Fibroblast of peridontal ligament (primary cell): ENCODE measurements at regions not wholly inside any gene's neighbourhood (a gene's known extent, or its start where the extent isn't known, plus 50 kb on each side); places are given as distances from the start of the nearest gene placed in this dataset.
"Not testable (repeated sequence)": the region's sequence is repeated elsewhere in the genome, so short reads cannot be mapped to it uniquely, and the experiment has no call there.

Experiments used
- DNase-seq: peaks from one replicate; pipeline ENCODE4 v3.0.0-alpha.2; 2010; ENCODE audit errors: extremely low read depth

DNA sequence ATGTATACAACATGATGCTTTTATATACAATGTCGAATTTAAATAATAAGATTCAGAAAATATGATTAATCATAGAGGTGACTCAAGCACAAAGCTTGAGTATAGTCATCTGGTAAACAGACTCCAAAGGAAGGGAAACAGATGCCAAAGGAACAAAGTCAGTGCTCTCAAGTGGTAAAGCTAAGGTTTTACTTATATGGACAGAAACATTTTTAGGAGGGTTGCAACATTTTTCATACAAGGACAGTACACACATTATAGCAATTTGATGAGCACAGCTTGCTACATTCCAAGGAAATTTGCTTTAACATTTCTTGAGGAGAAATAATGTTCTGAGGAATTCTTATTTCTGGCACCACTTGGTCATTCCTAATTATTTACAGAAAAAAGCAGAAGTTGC is 333.4 kb upstream of the AADAT start:
- DNase-seq: peak; percentile 94

DNA sequence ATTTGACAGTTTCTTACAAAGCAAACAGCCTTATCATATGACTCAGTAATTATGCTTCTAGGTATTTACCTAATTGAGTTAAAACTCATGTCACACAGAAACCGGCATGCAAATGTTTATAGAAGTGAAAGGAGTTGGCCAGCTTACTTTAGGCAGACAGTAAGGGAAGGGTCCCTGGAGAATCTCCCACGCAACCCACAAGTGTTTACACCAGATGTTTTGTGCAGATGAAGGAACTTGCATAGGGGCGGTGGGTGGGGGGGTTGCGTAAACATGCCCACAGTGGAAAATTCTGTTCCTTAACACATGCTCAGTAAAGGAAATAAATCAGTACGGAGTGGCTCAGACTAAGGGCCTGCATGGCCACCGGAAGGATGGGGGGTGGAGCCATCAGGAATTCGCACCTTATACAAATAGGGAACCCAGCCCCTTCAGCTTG is 330.5 kb upstream of the AADAT start:
- peak; percentile 99 for DNase-seq

DNA sequence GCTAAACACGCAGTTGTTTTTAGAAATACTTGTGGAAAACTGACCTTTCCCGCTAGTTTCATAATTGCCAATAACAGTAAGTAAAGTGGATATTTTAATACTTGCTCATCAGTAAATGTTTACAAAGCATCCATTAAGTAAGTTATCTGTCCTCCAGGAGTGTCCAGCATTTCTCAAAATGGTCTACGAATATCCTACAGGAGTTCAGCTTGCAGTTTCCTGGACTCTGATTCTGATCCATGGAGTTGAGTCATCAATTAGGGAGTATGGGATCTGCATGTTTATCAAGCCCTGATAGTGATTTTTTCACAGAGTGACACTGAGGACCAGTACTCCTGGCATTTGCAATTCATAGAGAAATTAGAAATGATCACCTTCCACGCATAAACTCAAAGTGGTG is 325.2 kb upstream of the AADAT start:
- DNase-seq: no peak

DNA sequence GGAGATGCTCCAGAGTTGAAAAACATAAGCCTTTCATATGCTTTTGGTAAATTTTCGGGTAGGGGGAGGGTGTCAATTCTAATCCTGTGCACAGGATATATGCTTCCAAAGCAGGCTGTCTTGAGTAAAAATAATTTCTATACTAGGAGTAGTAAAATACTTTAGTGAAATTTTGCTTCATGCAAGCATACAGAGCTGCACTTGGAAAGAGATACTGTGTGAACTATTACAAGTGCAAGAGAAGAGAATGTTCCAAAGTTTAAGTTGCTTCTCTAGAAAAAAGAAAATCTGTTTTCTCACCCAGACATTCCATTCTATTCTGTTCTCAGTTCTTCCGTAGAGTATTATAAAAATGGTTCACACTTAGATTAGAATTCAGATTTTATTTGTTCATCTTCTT is 324.6 kb upstream of the AADAT start:
- no peak for DNase-seq

- no peak for DNase-seq
Observed at GRCh38 chr4:170413951-170414350, 324.2 kb upstream of the AADAT start.

DNA sequence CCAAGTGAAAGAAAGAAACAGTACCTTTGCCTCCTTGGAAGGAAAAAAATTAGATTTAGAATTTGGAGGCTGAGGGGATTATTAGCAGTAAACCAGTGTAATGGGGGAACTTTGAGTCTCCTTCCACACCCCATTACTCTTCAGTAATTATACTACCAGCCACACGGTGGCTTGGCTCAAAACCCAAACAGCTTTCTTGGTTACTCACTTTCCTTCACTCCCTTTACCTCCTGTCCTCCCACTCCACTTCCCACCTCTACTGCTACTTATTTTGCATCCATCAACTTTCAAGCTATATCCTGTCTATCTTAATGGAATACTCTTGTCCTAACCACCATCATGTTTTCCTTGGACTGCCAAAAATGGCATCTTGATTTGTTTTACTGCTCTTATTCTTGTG is 310.6 kb upstream of the AADAT start:
- no peak for DNase-seq

GRCh38 chr4:170399581-170400293 is 310.0 kb upstream of the AADAT start:
- no peak for DNase-seq

DNA sequence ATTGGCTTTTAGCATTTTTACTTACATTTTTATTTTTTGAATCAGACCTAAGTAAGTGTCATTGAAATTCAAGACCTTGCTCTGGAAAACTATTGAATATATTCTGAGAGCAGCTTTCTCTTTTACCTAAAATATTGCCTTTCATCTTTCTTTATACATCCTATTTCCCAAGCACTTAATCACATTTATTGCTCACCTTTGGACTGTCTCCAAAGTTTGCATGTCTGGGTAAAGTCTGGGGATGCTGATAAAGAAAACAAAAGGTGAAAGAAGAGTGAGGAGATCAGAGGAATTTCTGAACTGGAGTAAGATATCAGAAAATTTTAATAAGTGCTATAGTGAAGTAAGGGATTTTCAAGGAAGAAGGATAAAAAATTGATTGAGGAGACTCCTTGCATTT is 308.5 kb upstream of the AADAT start:
- no peak for DNase-seq

GRCh38 chr4:170395773-170396172 is 306.0 kb upstream of the AADAT start:
- no peak for DNase-seq

- peak; percentile 63 for DNase-seq
Observed at GRCh38 chr4:170391066-170391740, 301.4 kb upstream of the AADAT start.

- no peak for DNase-seq
Observed at GRCh38 chr4:170389411-170389810, 299.7 kb upstream of the AADAT start.

- peak; percentile 69 for DNase-seq
Observed at GRCh38 chr4:170388255-170388654, 298.5 kb upstream of the AADAT start.

GRCh38 chr4:170386971-170387370 is 297.2 kb upstream of the AADAT start:
- peak; percentile 78 for DNase-seq

GRCh38 chr4:170386511-170386910 is 296.8 kb upstream of the AADAT start:
- no peak for DNase-seq

- DNase-seq: no peak
Observed at GRCh38 chr4:170374770-170375169, 285.0 kb upstream of the AADAT start.

- DNase-seq: no peak
Observed at GRCh38 chr4:170348945-170349344, 259.2 kb upstream of the AADAT start.

DNA sequence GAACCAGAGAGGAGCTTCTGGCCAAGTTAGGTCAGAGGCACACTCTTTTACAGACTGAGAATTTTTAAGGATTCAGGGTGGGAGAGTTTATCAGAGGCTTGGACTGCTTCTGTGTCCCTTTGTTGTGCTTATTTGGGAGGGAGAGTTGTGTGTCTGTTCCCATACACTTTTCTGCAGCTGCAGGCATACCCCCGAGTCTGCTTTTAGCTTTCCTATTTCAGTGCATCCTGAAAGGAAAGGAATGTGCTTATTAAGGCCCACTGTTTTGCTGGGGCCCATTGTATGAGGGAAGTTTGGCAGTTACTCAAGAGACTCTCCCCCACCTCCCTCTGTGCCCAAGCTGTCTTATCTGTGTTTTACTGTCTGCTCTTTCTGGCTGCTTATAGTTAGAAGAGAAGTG is 257.4 kb upstream of the AADAT start:
- DNase-seq: not testable (repeated sequence)

DNA sequence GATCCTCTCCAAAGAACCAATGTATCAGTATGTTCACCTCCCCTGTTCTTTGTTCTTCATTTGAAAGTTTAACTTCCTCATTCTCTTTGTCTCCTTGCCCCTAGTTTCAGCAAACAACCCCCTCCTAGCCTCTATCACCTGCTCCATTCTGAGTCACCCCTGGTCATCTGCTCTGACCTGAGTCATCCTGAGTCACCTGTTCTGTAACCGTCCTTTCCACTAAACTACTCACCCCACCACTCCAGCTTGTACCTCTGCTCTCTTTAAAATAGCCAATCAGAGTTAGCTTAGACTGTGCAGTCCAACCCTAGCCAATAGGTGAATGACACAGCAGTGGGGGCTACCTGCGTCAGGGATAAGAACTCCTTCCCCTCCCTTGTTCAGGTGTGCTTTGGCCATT is 249.8 kb upstream of the AADAT start:
- DNase-seq: no peak

- no peak for DNase-seq
Observed at GRCh38 chr4:170336238-170336775, 246.6 kb upstream of the AADAT start.

DNA sequence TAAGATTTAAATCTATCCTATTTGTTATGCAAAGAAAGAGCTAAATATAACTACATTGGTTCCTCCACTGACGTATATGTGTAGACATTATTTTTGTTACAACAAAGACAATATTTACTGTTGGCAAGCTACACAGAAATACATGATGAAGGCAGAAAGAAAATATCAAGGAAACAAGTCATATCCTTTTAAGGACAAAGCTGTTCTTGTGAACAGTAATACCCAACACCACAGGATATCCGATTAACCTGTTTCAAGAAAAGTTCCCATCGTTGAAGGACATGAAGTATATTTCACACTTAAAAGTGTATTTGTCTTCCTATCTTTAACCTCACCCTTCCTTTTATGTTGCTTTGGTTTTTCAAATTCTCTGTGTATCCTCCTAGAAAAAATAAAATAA is 235.8 kb upstream of the AADAT start:
- DNase-seq: no peak

DNA sequence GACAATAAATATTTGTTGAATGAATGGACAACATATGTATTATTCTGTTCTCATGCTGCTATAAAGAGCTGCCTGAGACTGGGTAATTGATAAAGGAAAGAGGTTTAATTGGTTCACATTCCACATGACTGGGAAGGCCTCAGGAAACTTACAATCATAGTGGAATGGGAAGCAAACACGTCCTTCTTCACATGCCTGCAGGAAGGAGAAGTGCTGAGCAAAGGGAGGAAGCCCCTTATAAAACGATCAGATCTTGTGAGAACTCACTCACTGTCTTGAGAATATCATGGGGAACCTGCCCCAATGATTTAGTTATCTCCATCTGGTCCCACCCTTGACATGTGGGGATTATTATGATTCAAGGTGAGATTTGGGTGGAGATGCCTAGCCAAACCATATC is 233.9 kb upstream of the AADAT start:
- no peak for DNase-seq

- peak; percentile 26 for DNase-seq
Observed at GRCh38 chr4:170307182-170307581, 217.4 kb upstream of the AADAT start.

- no peak for DNase-seq
Observed at GRCh38 chr4:170306208-170306607, 216.5 kb upstream of the AADAT start.
